ENCODE measurements at regions not wholly inside any gene's neighbourhood (a gene's known extent, or its start where the extent isn't known, plus 50 kb on each side); places are given as distances from the start of the nearest gene placed in this dataset.

GRCh38 chr3:144045766-144046165, 74.1 kb downstream of the DIPK2A start:
- H3K36me3 Mint-ChIP-seq (ENCODE audit: insufficient read depth): no peaks in the 10 kb centered on the region
- no peak overlapping the region for H3K27ac Mint-ChIP-seq
- no peaks in the 10 kb centered on the region for H3K27me3 Mint-ChIP-seq
- no peaks in the 10 kb centered on the region for H3K9me3 Mint-ChIP-seq (ENCODE audit: low read depth)
- TF ChIP-seq CTCF (IDR thresholded peaks at IDR 0.05; ENCODE audit: unreplicated experiment): no peak
- H3K4me1 Mint-ChIP-seq (ENCODE audit: low read depth): peaks cover 4% of the 10 kb centered on the region
- H3K4me3 Mint-ChIP-seq (ENCODE audit: low read depth): no peak overlapping the region
- DNase-seq (ENCODE audit: low spot score, unreplicated experiment): no peak

- no peak for DNase-seq (ENCODE audit: low spot score, unreplicated experiment)
- H3K4me1 Mint-ChIP-seq (ENCODE audit: low read depth): peaks cover 1% of the 10 kb centered on the region
- H3K4me3 Mint-ChIP-seq (ENCODE audit: low read depth): no peak overlapping the region
- no peak for TF ChIP-seq CTCF (IDR thresholded peaks at IDR 0.05; ENCODE audit: unreplicated experiment)
- no peak overlapping the region for H3K27ac Mint-ChIP-seq
- H3K27me3 Mint-ChIP-seq: no peaks in the 10 kb centered on the region
- no peaks in the 10 kb centered on the region for H3K36me3 Mint-ChIP-seq (ENCODE audit: insufficient read depth)
- H3K9me3 Mint-ChIP-seq (ENCODE audit: low read depth): no peaks in the 10 kb centered on the region
These were observed 77.8 kb downstream of the DIPK2A start for GRCh38 chr3:144049374-144049773.

GRCh38 chr3:144051211-144051610, 79.6 kb downstream of the DIPK2A start:
- no peak for DNase-seq (ENCODE audit: low spot score, unreplicated experiment)
- Mint-ChIP-seq H3K36me3 (ENCODE audit: insufficient read depth) (no peaks in the 10 kb centered on the region), H3K4me1 (ENCODE audit: low read depth) (peaks cover 4% of the 10 kb centered on the region), H3K27ac (no peak overlapping the region), H3K27me3 (no peaks in the 10 kb centered on the region), H3K9me3 (ENCODE audit: low read depth) (no peaks in the 10 kb centered on the region), H3K4me3 (ENCODE audit: low read depth) (no peak overlapping the region)
- no peak for TF ChIP-seq CTCF (IDR thresholded peaks at IDR 0.05; ENCODE audit: unreplicated experiment)

GRCh38 chr3:144052275-144052674, 80.7 kb downstream of the DIPK2A start:
- H3K4me1 Mint-ChIP-seq (ENCODE audit: low read depth): peaks cover 4% of the 10 kb centered on the region
- no peaks in the 10 kb centered on the region for H3K36me3 Mint-ChIP-seq (ENCODE audit: insufficient read depth)
- no peaks in the 10 kb centered on the region for H3K9me3 Mint-ChIP-seq (ENCODE audit: low read depth)
- DNase-seq (ENCODE audit: low spot score, unreplicated experiment): no peak
- H3K27me3 Mint-ChIP-seq: no peaks in the 10 kb centered on the region
- no peak for TF ChIP-seq CTCF (IDR thresholded peaks at IDR 0.05; ENCODE audit: unreplicated experiment)
- H3K27ac Mint-ChIP-seq: no peak overlapping the region
- no peak overlapping the region for H3K4me3 Mint-ChIP-seq (ENCODE audit: low read depth)

GRCh38 chr3:144053121-144053520, 81.5 kb downstream of the DIPK2A start:
- H3K27me3 Mint-ChIP-seq: no peaks in the 10 kb centered on the region
- TF ChIP-seq CTCF (IDR thresholded peaks at IDR 0.05; ENCODE audit: unreplicated experiment): no peak
- H3K36me3 Mint-ChIP-seq (ENCODE audit: insufficient read depth): no peaks in the 10 kb centered on the region
- H3K27ac Mint-ChIP-seq: no peak overlapping the region
- H3K4me3 Mint-ChIP-seq (ENCODE audit: low read depth): no peak overlapping the region
- peaks cover 4% of the 10 kb centered on the region for H3K4me1 Mint-ChIP-seq (ENCODE audit: low read depth)
- no peak for DNase-seq (ENCODE audit: low spot score, unreplicated experiment)
- no peaks in the 10 kb centered on the region for H3K9me3 Mint-ChIP-seq (ENCODE audit: low read depth)

All from progenitor cell of endocrine pancreas (in vitro differentiated cells).